ENCODE measurements at regions not wholly inside any gene's neighbourhood (a gene's known extent, or its start where the extent isn't known, plus 50 kb on each side); places are given as distances from the start of the nearest gene placed in this dataset.

- TF ChIP-seq FOXK2 (IDR thresholded peaks at IDR 0.05) (no peak), HDGF (IDR thresholded peaks at IDR 0.05; ENCODE audit: borderline replicate concordance) (no peak), CTBP1 (IDR thresholded peaks at IDR 0.05; ENCODE audit: borderline replicate concordance) (no peak), SP1 (IDR thresholded peaks at IDR 0.05) (no peak), ELF4 (IDR thresholded peaks at IDR 0.05) (no peak), SUZ12 (IDR thresholded peaks at IDR 0.05) (no peak), TARDBP (IDR thresholded peaks at IDR 0.05) (no peak), BHLHE40 (IDR thresholded peaks at IDR 0.05; ENCODE audit: borderline replicate concordance) (no peak), FOXA1 (IDR thresholded peaks at IDR 0.05) (no peak), PKNOX1 (IDR thresholded peaks at IDR 0.05) (peak; percentile 57; the same call in 1 of the 2 replicates), FOXM1 (IDR thresholded peaks at IDR 0.05; ENCODE audit: borderline replicate concordance) (no peak), ARNT (IDR thresholded peaks at IDR 0.05) (no peak), ZNF384 (IDR thresholded peaks at IDR 0.05) (no peak)
Observed at GRCh38 chr1:94680039-94680377, 138.4 kb upstream of the F3 start.
